Mesothelial cell of epicardium (in vitro differentiated cells): ENCODE measurements at regions not wholly inside any gene's neighbourhood (a gene's known extent, or its start where the extent isn't known, plus 50 kb on each side); places are given as distances from the start of the nearest gene placed in this dataset.

ENCODE experiments used
- DNase-seq, 2 experiments: peaks; one replicate each; pipeline ENCODE4 v3.0.0; 2021; ENCODE audit warnings: low spot score in 2 of 2; ENCODE audit not compliant: unreplicated experiment in 2 of 2
- H3K27ac Mint-ChIP-seq: 2 replicates; pipeline ENCODE4 v1.8.0; 2021; ENCODE audit warnings: mixed read lengths
- H3K27me3 Mint-ChIP-seq: 2 replicates; pipeline ENCODE4 v1.8.0; 2021; ENCODE audit warnings: low read depth, mixed read lengths
- H3K36me3 Mint-ChIP-seq: 2 replicates; pipeline ENCODE4 v1.8.0; 2021; ENCODE audit warnings: mixed read lengths
- H3K4me1 Mint-ChIP-seq: 2 replicates; pipeline ENCODE4 v1.8.0; 2021; ENCODE audit warnings: mixed read lengths
- H3K4me3 Mint-ChIP-seq: 2 replicates; pipeline ENCODE4 v1.8.0; 2021; ENCODE audit warnings: mild to moderate bottlenecking, moderate library complexity, mixed read lengths
- H3K9me3 Mint-ChIP-seq: 2 replicates; pipeline ENCODE4 v1.8.0; 2021; ENCODE audit warnings: mixed read lengths
- TF ChIP-seq, protein P1 (sequence below): fragments of 200-600 bp; sonication (generic); IDR thresholded peaks from one replicate; pipeline ENCODE4 v1.5.0; 2021; ENCODE audit warnings: antibody characterized with exemption; ENCODE audit not compliant: unreplicated experiment

- TF ChIP-seq, protein P1, sequence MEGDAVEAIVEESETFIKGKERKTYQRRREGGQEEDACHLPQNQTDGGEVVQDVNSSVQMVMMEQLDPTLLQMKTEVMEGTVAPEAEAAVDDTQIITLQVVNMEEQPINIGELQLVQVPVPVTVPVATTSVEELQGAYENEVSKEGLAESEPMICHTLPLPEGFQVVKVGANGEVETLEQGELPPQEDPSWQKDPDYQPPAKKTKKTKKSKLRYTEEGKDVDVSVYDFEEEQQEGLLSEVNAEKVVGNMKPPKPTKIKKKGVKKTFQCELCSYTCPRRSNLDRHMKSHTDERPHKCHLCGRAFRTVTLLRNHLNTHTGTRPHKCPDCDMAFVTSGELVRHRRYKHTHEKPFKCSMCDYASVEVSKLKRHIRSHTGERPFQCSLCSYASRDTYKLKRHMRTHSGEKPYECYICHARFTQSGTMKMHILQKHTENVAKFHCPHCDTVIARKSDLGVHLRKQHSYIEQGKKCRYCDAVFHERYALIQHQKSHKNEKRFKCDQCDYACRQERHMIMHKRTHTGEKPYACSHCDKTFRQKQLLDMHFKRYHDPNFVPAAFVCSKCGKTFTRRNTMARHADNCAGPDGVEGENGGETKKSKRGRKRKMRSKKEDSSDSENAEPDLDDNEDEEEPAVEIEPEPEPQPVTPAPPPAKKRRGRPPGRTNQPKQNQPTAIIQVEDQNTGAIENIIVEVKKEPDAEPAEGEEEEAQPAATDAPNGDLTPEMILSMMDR: no peak
- no peaks in the 10 kb centered on the region for H3K36me3 Mint-ChIP-seq
- H3K4me3 Mint-ChIP-seq: no peak overlapping the region
- no peak for DNase-seq
- no peaks in the 10 kb centered on the region for H3K4me1 Mint-ChIP-seq
- no peak overlapping the region for H3K27ac Mint-ChIP-seq
- no peaks in the 10 kb centered on the region for H3K27me3 Mint-ChIP-seq
- H3K9me3 Mint-ChIP-seq: no peaks in the 10 kb centered on the region
These were observed 1065.8 kb upstream of the MIR17HG start for GRCh38 chr13:90281709-90282108.

DNA sequence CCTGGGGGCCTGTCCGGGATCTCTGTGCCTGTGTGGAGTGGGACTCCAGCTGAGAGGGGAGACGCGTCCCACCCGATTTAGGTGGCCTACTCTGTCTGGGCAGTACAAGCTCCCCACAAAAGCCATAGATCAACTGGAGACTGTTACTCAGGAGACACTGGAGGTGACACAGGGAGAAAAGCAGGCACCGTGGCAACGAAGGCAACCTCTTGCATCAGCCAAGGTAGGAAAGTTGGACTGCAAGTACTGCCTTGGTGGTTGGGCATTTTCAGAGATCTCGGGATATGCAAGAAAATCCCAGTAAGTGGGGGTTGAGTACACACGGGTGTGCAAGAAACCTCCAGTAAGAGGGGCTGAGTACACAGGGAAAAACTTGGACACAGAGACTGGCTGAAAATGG lies 1060.0 kb upstream of the MIR17HG start:
- no peaks in the 10 kb centered on the region for H3K36me3 Mint-ChIP-seq

GRCh38 chr13:90293793-90294361 lies 1053.6 kb upstream of the MIR17HG start:
- TF ChIP-seq, protein P1: no peak
- Mint-ChIP-seq H3K27ac (no peak overlapping the region), H3K4me1 (no peaks in the 10 kb centered on the region), H3K36me3 (no peaks in the 10 kb centered on the region), H3K27me3 (no peaks in the 10 kb centered on the region), H3K4me3 (no peak overlapping the region), H3K9me3 (peaks cover 11% of the 10 kb centered on the region)
- DNase-seq: no peak

More for the DNA sequence above, 1060.0 kb upstream of the MIR17HG start:
- DNase-seq: no peak
- Mint-ChIP-seq H3K27ac (no peak overlapping the region), H3K4me1 (no peaks in the 10 kb centered on the region), H3K27me3 (no peaks in the 10 kb centered on the region), H3K9me3 (peaks cover 14% of the 10 kb centered on the region), H3K4me3 (no peak overlapping the region)
- TF ChIP-seq, protein P1: no peak

DNA sequence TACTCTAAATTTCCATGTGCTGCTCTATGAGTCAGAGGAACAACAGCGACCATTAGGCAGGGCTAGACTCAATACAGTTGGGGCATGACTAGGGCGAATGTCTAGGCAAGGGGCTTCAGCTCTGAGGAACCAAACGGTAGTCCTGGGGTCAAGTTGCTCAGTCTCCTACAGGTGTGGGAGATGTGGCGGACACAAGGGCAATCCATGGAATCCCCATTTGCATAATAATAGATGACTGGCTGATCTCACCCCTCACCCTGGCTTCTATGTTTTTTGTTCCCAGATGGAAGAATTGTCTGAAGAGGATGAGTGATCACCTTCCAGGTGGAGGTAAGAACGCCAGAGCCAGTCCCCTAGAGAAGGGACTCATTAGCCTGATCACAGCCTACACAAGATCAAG lies 1048.2 kb upstream of the MIR17HG start:
- no peak for DNase-seq
- H3K9me3 Mint-ChIP-seq: no peaks in the 10 kb centered on the region
- no peak overlapping the region for H3K4me3 Mint-ChIP-seq
- no peak overlapping the region for H3K27ac Mint-ChIP-seq
- no peaks in the 10 kb centered on the region for H3K36me3 Mint-ChIP-seq
- TF ChIP-seq, protein P1: no peak
- peaks cover 2% of the 10 kb centered on the region for H3K4me1 Mint-ChIP-seq
- H3K27me3 Mint-ChIP-seq: no peaks in the 10 kb centered on the region

- DNase-seq: no peak
- Mint-ChIP-seq H3K4me3 (no peak overlapping the region), H3K9me3 (no peaks in the 10 kb centered on the region), H3K27ac (no peak overlapping the region), H3K27me3 (no peaks in the 10 kb centered on the region), H3K36me3 (no peaks in the 10 kb centered on the region), H3K4me1 (peaks cover 2% of the 10 kb centered on the region)
- TF ChIP-seq, protein P1: no peak
These were observed 1047.5 kb upstream of the MIR17HG start for GRCh38 chr13:90300015-90300414.

DNA sequence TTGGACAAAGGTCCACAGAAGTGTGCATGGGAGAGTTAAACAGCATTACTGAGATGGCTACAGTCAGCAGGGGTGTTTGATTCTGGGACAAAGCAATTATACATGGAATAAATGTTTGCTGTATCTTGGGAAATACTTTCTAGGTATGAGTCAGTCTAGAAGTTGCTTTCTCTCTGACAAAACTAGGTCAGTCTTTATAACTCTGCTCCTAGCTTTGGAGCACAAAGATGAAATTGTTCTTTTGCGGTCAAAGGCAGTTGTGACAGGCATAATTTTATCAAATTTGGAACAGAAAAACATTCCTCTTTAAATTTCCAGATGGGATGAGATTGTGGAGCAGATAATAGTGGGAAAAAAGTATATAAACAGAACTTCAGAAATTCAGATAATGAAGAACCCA lies 1045.4 kb upstream of the MIR17HG start:
- no peaks in the 10 kb centered on the region for H3K9me3 Mint-ChIP-seq
- H3K4me3 Mint-ChIP-seq: no peak overlapping the region
- no peaks in the 10 kb centered on the region for H3K27me3 Mint-ChIP-seq
- H3K36me3 Mint-ChIP-seq: no peaks in the 10 kb centered on the region
- H3K27ac Mint-ChIP-seq: no peak overlapping the region
- peaks cover 2% of the 10 kb centered on the region for H3K4me1 Mint-ChIP-seq
- no peak for DNase-seq
- TF ChIP-seq, protein P1: no peak
